Neural progenitor cell (in vitro differentiated cells): ENCODE measurements at regions not wholly inside any gene's neighbourhood (a gene's known extent, or its start where the extent isn't known, plus 50 kb on each side); places are given as distances from the start of the nearest gene placed in this dataset.

Experiments used
- DNase-seq: peaks from one replicate; pipeline ENCODE4 v3.0.0-alpha.2; 2016; ENCODE audit warnings: low spot score
- H2AFZ ChIP-seq: fragments of 200-600 bp; sonication (generic); replicated peaks from 2 replicates; pipeline ENCODE4 v1.6.1; 2016; ENCODE audit warnings: antibody characterized with exemption
- H3F3A ChIP-seq: fragments of 200-600 bp; sonication (generic); 2 replicates; pipeline ENCODE4 v1.6.1; 2016; ENCODE audit warnings: antibody characterized with exemption, low read depth
- H3K27ac ChIP-seq: fragments of 200-600 bp; sonication (generic); 2 replicates; pipeline ENCODE4 v1.5.1; 2016; ENCODE audit warnings: mild to moderate bottlenecking
- H3K27me3 ChIP-seq: fragments of 200-600 bp; sonication (generic); 2 replicates; pipeline ENCODE4 v1.6.1; 2016; ENCODE audit warnings: mild to moderate bottlenecking, moderate library complexity
- H3K36me3 ChIP-seq: fragments of 200-600 bp; sonication (generic); 2 replicates; pipeline ENCODE4 v1.5.1; 2016
- H3K4me1 ChIP-seq: fragments of 200-600 bp; sonication (generic); 2 replicates; pipeline ENCODE4 v1.6.1; 2016; ENCODE audit warnings: mixed run types
- H3K4me2 ChIP-seq: fragments of 200-600 bp; sonication (generic); 2 replicates; pipeline ENCODE4 v1.6.1; 2016
- H3K4me3 ChIP-seq: fragments of 200-600 bp; sonication (generic); 2 replicates; pipeline ENCODE4 v1.5.1; 2016
- H3K79me2 ChIP-seq: fragments of 200-600 bp; sonication (generic); 2 replicates; pipeline ENCODE4 v1.6.1; 2016; ENCODE audit warnings: low read depth
- H3K9ac ChIP-seq: fragments of 200-600 bp; sonication (generic); 2 replicates; pipeline ENCODE4 v1.6.1; 2016
- H3K9me3 ChIP-seq: fragments of 200-600 bp; sonication (generic); 2 replicates; pipeline ENCODE4 v1.5.1; 2016; ENCODE audit warnings: low read depth
- H4K20me1 ChIP-seq: fragments of 200-600 bp; sonication (generic); 2 replicates; pipeline ENCODE4 v1.6.1; 2016; ENCODE audit warnings: low read depth
- H3K27ac Mint-ChIP-seq: 3 replicates; pipeline ENCODE4 v1.8.0; 2021; ENCODE audit warnings: mixed read lengths
- H3K27me3 Mint-ChIP-seq: 2 replicates; pipeline ENCODE4 v1.8.0; 2022; ENCODE audit warnings: low read depth, mild to moderate bottlenecking, inconsistent platforms, moderate library complexity, mixed read lengths; ENCODE audit not compliant: insufficient read depth
- H3K36me3 Mint-ChIP-seq: 3 replicates; pipeline ENCODE4 v1.8.0; 2021; ENCODE audit warnings: mixed read lengths
- H3K4me1 Mint-ChIP-seq: 3 replicates; pipeline ENCODE4 v1.8.0; 2021; ENCODE audit warnings: mixed read lengths
- H3K4me3 Mint-ChIP-seq: 3 replicates; pipeline ENCODE4 v1.8.0; 2021; ENCODE audit warnings: mild to moderate bottlenecking, moderate library complexity, mixed read lengths
- H3K9me3 Mint-ChIP-seq: 3 replicates; pipeline ENCODE4 v1.8.0; 2020; ENCODE audit warnings: mixed read lengths
- EZH2 ChIP-seq: fragments of 200-600 bp; sonication (generic); IDR thresholded peaks from 2 replicates; pipeline ENCODE4 v1.6.1; 2017; ENCODE audit warnings: antibody characterized with exemption, mild to moderate bottlenecking, moderate library complexity
- EZH2phosphoT487 ChIP-seq: fragments of 200-600 bp; sonication (generic); IDR thresholded peaks from 2 replicates; pipeline ENCODE4 v1.6.1; 2017; ENCODE audit warnings: antibody characterized with exemption
- TF ChIP-seq, protein P1 (sequence below): fragments of 200-600 bp; sonication (generic); IDR thresholded peaks from 2 replicates; pipeline ENCODE4 v1.5.1; 2017; ENCODE audit warnings: antibody characterized with exemption, mild to moderate bottlenecking

DNA sequence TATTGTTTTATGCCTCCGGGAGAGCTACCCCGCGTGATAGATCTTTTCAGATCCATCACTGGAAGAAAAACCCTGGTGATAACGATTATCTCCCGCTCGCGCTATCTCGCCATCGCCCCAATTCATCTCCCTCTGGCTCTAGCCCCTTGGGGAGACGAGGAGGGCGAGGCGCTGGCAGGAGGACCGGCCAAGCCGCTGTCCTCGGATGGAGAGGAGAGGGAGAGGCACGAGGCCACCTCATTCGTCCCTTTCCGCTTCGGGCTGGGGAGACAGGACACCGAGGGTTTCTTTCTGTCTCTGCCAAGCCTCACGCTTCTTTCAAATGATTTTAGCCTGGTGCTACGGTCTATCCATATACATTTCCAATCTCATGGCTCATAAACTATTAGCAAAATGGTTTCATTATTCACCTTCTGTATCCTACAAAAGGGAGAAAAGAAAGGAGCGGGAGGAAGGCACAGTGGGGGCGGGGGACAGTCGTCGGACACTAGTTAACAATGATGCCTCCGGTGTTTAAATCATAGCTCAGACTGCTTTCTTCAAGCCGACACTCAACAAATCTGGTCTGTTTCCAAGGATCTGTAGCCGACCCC is 415.0 kb upstream of the ESRRG start:
- no peak overlapping the region for H3K27ac Mint-ChIP-seq
- no peaks in the 10 kb centered on the region for H3K79me2 ChIP-seq
- H3K36me3 ChIP-seq, result no peaks in the 10 kb centered on the region
- no peaks in the 10 kb centered on the region for H3K9me3 Mint-ChIP-seq
- H3K4me3 ChIP-seq, result peak overlapping the region; percentile 63
- H4K20me1 ChIP-seq, result peaks cover 59% of the 10 kb centered on the region
- H3K27me3 Mint-ChIP-seq, result peaks cover 59% of the 10 kb centered on the region
- peaks cover 49% of the 10 kb centered on the region for H3K4me1 ChIP-seq
- peak overlapping the region; percentile 82 for H3K4me3 Mint-ChIP-seq
- H3F3A ChIP-seq, result peaks cover 12% of the 10 kb centered on the region
- TF ChIP-seq EZH2, result peak; percentile 87
- peak; percentile 70 for TF ChIP-seq EZH2phosphoT487
- TF ChIP-seq, protein P1, sequence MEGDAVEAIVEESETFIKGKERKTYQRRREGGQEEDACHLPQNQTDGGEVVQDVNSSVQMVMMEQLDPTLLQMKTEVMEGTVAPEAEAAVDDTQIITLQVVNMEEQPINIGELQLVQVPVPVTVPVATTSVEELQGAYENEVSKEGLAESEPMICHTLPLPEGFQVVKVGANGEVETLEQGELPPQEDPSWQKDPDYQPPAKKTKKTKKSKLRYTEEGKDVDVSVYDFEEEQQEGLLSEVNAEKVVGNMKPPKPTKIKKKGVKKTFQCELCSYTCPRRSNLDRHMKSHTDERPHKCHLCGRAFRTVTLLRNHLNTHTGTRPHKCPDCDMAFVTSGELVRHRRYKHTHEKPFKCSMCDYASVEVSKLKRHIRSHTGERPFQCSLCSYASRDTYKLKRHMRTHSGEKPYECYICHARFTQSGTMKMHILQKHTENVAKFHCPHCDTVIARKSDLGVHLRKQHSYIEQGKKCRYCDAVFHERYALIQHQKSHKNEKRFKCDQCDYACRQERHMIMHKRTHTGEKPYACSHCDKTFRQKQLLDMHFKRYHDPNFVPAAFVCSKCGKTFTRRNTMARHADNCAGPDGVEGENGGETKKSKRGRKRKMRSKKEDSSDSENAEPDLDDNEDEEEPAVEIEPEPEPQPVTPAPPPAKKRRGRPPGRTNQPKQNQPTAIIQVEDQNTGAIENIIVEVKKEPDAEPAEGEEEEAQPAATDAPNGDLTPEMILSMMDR, result no peak
- DNase-seq, result peak; percentile 46
- H2AFZ ChIP-seq, result no peak overlapping the region
- peaks cover 53% of the 10 kb centered on the region for H3K4me1 Mint-ChIP-seq
- H3K27me3 ChIP-seq, result peaks cover 100% of the 10 kb centered on the region
- H3K9ac ChIP-seq, result no peak overlapping the region
- H3K4me2 ChIP-seq, result peak overlapping the region; percentile 97
- H3K9me3 ChIP-seq, result no peaks in the 10 kb centered on the region
- no peaks in the 10 kb centered on the region for H3K36me3 Mint-ChIP-seq
- no peak overlapping the region for H3K27ac ChIP-seq

DNA sequence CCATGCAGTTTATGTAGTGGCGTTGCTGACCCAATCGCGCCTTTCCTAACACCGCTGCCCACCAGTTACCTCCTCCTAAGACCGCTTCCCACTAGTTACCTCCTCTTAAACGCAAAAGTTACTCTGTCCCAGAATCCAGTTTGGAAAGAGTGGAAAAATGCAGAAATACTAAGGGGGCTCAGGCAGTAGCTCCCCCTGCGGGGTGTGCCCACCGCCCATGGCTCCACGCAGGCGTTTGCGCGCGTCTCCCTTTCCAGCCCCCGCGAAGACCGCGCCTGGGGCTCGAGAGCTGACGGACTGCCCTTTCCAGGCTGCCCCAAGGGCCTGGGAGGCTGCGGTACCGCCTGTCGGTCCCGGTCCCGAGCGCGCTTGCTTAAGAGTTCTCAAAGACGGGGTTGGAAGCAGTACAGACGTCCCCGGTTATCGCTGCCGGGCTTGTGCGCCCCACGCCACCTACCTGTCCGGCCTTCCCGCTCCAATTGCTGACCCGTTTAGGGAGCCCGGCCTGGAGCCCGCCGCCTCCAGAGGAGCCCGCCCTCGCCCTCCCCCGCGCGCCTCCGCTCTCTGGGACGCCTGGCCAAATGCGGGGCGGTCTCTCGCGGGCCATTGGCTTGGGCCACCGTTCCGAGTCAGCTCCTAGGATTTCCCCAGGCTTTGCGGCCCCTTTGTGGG is 414.1 kb upstream of the ESRRG start:
- no peaks in the 10 kb centered on the region for H3K9me3 Mint-ChIP-seq
- no peaks in the 10 kb centered on the region for H3K36me3 ChIP-seq
- no peaks in the 10 kb centered on the region for H3K79me2 ChIP-seq
- H3K27me3 ChIP-seq, result peaks cover 100% of the 10 kb centered on the region
- TF ChIP-seq EZH2phosphoT487 (peak; percentile 86), EZH2 (peak; percentile 80)
- TF ChIP-seq, protein P1, result no peak
- H3K4me1 ChIP-seq, result peaks cover 49% of the 10 kb centered on the region
- peak overlapping the region; percentile 63 for H3K4me3 ChIP-seq
- H3F3A ChIP-seq, result peaks cover 12% of the 10 kb centered on the region
- no peaks in the 10 kb centered on the region for H3K9me3 ChIP-seq
- peaks cover 64% of the 10 kb centered on the region for H4K20me1 ChIP-seq
- H3K36me3 Mint-ChIP-seq, result no peaks in the 10 kb centered on the region
- H2AFZ ChIP-seq, result peak overlapping the region; percentile 74
- no peak overlapping the region for H3K27ac ChIP-seq
- H3K9ac ChIP-seq, result no peak overlapping the region
- H3K27me3 Mint-ChIP-seq, result peaks cover 67% of the 10 kb centered on the region
- peaks cover 53% of the 10 kb centered on the region for H3K4me1 Mint-ChIP-seq
- H3K4me2 ChIP-seq, result peak overlapping the region; percentile 97
- H3K27ac Mint-ChIP-seq, result no peak overlapping the region
- peak; percentile 55 for DNase-seq
- peak overlapping the region; percentile 92 for H3K4me3 Mint-ChIP-seq

DNA sequence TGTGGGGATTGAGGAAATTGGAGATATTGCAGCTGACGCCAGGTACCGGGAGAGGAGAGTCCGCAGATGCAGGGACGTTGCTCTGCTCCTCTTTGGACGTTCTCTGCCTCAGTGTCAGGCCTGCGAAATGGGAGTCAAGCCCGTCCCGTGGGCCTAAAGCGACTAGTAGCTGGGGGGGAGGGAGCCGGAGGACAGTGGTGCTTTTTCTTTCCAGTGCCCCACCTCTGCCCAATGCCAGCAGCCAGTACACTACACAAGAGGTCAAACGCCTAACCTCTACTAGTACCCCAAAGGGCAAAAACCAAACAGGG is 413.6 kb upstream of the ESRRG start:
- Histone ChIP-seq H3K9ac (no peak overlapping the region), H3K27me3 (peaks cover 100% of the 10 kb centered on the region), H3K4me1 (peaks cover 49% of the 10 kb centered on the region), H3F3A (peaks cover 12% of the 10 kb centered on the region), H3K9me3 (no peaks in the 10 kb centered on the region), H4K20me1 (peaks cover 64% of the 10 kb centered on the region), H3K27ac (no peak overlapping the region), H3K4me3 (peak overlapping the region; percentile 63), H3K4me2 (peak overlapping the region; percentile 97), H3K36me3 (no peaks in the 10 kb centered on the region), H2AFZ (no peak overlapping the region), H3K79me2 (no peaks in the 10 kb centered on the region)
- DNase-seq, result no peak
- Mint-ChIP-seq H3K27me3 (peaks cover 72% of the 10 kb centered on the region), H3K4me3 (peak overlapping the region; percentile 92), H3K9me3 (no peaks in the 10 kb centered on the region), H3K27ac (no peak overlapping the region), H3K36me3 (no peaks in the 10 kb centered on the region), H3K4me1 (peaks cover 53% of the 10 kb centered on the region)
- no peak for TF ChIP-seq EZH2
- TF ChIP-seq, protein P1, result no peak
- TF ChIP-seq EZH2phosphoT487, result no peak
